ENCODE measurements at regions not wholly inside any gene's neighbourhood (a gene's known extent, or its start where the extent isn't known, plus 50 kb on each side); places are given as distances from the start of the nearest gene placed in this dataset.

GRCh38 chr9:72464857-72465592, 56.4 kb upstream of the TMC1 start:
- TF ChIP-seq CTCF (IDR thresholded peaks at IDR 0.05 in 4 of 5, conservative IDR thresholded peaks at IDR 0.05 in 1 of 5) (no peak), POLR2A (IDR thresholded peaks at IDR 0.05) (no peak)

Data from gastrocnemius medialis (tissue), 4 donors.